NOMO-1 (cell line): ENCODE measurements at regions not wholly inside any gene's neighbourhood (a gene's known extent, or its start where the extent isn't known, plus 50 kb on each side); places are given as distances from the start of the nearest gene placed in this dataset.

Experiments used
- DNase-seq, 2 experiments: peaks; one replicate each; lab custom pipeline; 2025; ENCODE audit not compliant: unreplicated experiment in 2 of 2; lab: John Stamatoyannopoulos, UW

DNA sequence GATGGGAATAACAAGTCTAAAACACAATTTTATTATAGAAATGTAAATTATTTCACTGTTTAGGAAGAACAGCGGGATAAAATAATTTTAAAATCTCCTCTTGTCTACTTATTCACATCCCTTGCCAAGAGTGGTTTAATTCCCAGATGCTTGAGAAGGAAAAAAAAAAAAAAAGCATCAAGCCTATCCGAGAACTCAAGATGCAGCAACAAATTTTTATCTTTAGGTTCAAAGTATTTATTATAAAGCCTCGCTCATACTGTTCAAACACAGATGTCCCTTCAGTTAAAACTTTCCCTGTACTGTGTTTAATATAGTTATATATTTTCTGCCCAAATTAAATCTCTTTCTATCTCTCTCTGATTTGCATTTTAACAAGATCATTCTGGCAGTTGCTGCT, 1615.8 kb downstream of the PLA2G4A start:
- no peak for DNase-seq

DNA sequence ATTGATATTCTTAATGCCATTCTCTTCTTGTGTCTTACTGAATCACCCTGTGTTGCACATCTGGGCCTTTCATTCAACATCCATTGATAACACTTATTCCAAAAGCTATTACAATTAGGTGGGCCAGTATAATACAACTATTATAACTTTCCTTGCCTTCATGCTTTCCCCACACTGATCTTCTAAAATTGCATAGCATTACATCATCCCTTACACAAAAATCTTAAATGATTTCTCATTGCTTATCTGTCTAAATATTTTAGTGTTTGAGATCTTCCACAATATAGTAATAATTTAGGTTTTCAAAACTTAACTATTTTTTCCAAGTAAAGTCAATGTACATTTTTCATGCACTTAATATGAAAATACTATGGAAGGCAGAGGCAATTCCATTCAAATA, 1634.1 kb downstream of the PLA2G4A start:
- DNase-seq: no peak

DNA sequence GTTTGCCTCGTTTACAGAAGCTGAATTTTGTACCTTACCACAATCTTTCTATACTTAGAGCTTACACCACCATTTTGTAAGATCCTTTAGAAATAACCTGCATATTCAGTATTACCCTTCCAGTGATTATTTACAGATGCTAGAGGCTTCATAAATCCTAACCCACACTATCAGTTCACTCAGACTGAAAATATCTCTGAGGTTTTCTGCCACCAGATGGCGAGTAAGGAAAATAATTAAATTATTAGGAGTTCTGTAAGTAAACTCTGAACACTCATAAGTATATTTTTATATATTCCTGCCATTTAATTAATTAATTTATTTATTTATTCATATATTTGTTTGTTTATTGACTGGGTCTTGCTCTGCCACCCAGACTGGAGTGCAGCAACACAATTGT, 1635.2 kb downstream of the PLA2G4A start:
- DNase-seq: no peak

DNA sequence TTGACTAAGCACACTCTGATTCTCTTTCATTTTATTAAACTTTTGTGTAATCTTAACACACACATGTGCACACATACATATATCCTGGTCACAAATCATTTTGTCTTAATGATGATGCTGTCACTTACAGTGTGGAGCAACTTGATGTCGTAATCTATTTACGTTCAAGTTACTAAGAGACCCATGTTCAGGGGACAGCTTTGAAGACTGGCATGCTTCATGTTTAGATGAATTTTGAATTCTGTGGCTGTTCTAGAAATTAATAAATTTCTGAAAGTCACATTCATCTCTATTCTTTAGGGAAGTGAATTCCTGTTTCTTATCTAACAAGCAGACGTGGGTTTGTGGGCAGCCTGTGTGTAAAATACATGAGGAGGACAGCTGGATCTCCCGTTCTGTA, 1637.8 kb downstream of the PLA2G4A start:
- no peak for DNase-seq

DNA sequence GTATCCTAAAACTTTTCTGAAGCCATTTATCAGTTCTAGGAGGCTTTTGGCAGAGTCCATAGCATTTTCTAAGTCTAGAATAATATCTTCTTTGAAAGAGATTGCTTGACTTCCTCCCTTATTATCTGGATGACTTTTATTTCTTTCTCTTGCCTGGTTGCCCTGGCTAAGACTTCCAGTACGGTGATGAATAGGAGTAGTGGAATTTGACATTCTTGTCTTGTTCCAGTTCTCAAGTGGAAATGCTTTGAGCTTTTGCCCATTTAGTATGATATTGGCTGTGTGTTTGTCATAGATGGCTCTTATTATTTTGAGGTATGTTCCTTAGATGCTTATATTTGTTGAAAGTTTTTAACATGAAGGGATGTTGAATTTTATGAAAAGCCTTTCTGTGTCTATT, 1647.9 kb downstream of the PLA2G4A start:
- DNase-seq: no peak

DNA sequence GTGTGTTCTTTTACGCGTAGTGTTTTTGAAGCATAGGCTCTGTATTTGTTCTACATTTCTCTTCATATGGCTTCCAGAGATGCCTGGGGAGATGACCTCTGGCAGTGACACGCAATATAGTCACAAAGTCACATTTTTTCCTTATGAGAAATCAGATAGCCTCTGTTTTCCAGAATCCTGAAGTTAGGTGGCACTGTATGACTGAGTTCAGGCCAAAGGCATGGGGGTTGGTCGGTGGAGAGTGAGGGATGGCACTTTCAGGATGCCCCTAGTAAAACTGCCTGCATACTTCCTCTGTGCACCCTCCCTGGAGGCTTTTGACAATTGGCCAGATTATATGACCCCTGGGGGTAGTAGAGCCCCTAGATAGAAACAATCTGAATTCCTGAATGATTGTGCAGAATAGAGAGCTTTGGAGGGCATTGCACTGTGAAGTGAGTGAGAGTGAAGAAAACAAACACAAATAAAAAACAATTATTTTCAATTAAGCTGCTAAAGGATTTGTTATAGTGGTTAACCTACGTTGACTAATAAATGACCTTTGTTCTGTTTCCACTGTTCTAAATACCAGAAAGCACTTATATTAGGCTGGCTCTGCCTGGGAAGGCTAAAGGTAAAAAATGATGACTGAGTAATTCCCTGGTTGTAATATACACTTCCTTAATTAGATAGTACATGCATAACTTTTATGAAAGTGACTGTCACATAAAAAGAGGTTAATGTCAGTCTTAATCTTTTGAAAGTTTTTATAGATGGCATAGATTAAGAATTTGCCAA, 1660.8 kb downstream of the PLA2G4A start:
- no peak for DNase-seq

DNA sequence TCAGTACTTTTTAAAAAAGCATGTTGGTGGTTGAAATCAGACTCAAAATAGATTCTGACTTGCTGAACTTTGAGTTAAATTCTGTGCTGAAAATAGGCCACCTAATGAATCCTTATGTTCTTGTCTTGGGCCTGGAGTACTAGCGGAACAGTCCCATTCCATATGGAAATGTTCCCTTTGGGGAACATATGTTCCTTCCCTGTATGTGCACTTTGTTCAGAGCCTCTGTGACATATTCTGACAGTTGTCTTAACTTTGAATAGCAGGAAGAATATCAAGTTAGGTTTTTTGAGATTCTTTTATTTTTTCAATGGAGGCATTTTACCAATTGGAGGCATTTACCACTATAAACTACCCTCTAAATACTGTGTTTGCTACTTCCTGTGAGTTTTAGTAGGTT, 1667.8 kb downstream of the PLA2G4A start:
- DNase-seq: no peak

DNA sequence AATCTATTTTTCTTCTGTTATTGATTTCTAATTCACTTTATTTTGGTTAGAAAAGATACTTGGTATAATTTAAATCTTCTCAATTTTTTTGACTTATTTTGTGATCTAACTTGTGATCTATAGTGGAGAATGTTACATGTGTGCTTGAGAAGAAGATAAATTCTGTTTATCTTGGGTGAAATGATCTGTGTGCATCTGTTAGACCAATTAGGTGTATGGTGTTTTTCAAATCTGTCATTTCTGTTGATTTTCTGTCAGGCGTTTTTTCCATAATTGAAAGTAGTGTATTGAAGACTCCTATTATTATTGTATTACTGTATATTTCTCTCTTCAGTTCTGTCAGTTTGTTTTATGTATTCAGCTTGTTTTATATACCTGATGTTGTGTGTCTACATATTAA, 1668.3 kb downstream of the PLA2G4A start:
- DNase-seq: no peak

DNA sequence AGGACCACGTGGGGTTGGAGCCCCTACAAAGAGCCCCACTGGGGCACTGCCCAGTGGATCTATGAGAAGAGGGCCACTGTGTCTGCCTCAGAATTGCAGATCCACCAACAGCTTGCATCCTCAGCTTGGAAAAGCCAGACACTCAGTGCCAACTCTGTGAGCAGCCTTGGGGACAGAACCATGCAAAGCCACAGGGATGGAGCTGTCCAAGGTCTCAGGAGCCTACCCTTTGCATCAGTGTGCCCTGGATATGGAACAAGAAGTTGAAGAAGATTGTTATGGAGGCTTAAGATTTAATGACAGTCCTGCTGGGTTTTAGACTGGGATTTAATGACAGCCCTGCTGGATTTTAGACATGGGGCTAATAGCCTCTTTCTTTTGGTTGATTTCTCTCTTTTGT, 1670.9 kb downstream of the PLA2G4A start:
- DNase-seq: no peak

DNA sequence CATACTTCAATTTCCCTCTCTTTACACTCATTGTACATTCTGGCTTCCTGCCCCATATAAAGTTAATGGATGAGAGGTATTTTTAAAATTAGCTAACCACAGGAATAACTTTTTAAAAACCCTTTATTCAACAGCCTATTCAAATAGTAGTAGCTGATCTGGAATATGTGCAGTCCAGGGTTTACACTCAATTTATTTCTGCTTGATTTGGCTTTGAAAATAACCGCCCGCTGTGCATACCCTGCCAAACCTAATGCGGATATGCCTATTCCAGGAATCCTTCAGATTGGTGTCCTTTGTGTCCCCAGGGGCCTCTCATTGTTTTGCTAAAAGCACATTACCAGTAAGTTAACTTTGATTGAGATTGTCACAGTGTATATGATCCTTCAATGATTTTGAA, 1686.2 kb downstream of the PLA2G4A start:
- no peak for DNase-seq

DNA sequence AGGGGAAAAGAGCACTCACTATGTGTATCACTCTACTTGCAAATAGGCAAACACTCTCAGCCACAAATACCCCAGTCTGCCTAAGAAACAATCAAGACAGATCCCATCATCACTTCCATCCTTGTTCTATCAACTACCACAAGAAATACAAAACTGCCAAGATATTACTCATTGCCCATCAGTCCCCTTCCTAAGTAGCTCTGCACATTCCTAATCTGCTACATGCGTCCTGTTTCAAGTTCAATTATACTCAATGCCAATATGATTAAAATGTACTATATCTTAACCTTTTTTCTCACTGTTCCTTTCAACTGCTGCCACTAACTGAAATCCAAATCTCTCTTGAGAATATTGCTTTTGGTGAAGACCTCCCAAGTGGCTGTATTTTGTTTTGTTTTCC, 1688.4 kb downstream of the PLA2G4A start:
- DNase-seq: no peak

DNA sequence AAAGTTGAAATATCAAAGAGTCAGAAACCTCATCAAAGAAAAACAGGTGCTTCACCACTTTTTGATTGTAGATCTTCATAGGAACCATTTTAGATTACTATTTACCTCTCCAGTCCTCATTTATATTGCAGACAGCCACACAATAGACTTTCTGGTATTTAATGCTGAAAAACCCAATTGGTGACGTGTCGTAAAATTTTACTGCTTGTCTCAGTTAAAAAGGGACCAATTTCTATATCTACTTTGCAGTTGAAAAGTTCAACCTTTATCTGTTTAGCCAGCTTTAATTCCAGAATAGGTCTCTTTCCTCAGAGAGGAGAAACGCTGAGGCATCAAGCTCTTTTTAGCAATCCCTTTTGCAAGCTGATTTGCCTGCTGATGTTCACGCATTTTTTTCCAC, 1722.4 kb downstream of the PLA2G4A start:
- no peak for DNase-seq

DNA sequence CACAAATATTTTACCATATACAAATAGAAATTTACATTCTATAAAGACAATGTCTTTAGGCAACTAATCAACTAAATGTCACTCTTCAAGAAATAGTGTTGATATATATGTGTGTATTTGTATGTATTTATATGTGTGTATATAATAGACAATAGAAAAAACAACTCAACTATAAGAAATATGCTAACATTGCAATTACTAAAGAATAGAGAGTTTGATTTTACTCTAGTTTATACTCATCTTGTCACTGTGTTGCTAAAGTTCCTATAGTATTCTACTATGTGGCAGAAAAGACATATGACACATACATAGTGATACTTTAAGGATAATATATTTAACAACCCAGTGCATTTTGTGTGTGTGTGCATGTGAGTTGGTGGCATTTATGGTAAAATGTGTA, 1728.3 kb downstream of the PLA2G4A start:
- no peak for DNase-seq

DNA sequence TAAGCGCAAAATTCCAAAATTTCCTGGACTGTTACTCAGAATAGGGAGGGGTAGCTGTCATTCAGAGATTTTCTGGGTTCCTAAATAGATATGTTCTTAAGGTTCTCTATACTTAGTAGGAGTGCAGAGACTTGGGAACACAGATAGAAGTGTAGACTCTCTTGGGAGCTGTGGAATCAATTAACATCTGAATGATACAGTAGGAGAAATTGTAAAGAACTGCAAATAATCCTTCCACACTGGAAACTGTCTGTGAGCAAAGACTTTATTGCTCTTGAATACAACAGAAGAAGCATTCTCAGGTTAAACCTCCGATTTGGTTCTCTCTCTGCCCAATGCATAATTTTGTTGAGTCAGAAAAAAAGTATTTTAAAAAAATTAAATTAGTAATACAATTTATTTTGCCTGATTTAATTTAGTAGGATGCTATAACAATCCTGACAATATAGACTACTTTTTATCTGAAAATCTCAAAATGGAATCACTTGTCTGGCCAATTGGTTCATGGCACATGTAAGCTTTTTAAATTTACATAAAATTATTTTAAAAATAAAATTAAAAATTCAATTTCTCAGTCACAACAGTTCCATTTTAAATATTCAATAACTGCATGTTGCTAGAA, 1754.3 kb downstream of the PLA2G4A start:
- DNase-seq: no peak

DNA sequence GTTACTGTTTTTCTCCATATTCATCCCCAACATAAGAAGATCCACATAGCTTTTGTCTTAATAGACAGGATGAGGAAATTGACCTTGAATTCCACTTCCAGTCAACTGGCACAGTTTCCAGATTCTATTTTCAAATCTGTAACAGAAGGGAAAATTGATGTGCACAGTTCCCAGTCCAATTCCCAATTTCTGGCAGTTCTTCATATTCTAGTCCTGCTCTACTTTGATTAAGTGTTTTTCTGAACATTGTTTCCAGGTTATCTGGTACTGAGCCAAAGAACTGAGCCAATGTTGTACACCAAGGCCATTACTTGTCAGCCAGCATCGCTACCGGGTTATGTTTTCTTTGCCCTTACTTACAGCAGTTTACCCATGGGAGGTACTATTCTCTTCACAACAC, 1755.4 kb downstream of the PLA2G4A start:
- no peak for DNase-seq

DNA sequence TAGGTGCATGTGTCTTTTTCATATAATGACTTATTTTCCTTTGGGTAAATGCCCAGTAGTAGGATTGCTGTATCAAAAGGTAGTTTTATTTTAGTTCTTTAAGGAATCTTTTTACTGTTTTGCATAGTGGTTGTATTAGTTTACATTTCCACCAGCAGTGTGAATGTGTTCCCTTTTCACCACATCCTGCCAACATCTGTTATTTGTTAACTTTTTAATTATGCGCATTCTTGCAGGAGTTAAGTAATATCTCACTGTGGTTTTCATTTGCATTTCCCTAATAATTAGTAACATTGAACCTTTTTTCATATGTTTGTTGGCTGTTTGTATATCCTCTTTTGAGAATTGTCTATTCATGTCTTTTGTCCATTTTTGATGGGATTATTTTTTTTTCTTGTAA, 1761.9 kb downstream of the PLA2G4A start:
- DNase-seq: no peak

DNA sequence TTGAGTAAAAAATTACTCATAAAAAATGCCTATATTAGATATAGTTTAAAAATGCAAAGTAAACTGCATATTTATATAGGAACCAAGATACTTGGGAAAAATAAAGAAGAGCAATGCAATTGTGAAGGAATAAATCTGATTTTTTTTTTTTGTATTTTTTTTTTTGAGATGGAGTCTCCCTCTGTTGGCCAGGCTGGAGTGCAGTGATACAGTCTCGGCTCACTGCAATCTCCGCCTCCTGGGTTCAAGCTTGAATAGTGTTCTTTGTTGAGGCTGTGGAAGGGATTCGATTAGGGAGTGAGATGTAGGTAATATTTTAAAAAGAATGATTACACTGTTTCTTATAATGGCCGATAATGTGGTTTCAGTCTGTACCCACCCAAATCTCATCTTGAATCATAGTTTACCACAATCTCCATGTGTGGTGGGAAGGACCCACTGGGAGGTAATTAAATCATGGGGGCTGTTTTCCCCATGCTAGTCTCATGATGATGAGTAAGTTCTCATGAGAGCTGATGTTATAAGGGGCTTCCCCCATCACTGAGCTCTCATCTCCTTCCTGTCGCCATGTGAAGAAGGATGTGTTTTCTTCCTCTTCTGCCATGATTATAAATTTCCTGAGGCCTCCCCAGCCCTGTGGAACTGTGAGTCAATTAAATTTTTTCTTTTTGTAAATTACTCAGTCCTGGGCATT, 1765.9 kb downstream of the PLA2G4A start:
- DNase-seq: no peak

DNA sequence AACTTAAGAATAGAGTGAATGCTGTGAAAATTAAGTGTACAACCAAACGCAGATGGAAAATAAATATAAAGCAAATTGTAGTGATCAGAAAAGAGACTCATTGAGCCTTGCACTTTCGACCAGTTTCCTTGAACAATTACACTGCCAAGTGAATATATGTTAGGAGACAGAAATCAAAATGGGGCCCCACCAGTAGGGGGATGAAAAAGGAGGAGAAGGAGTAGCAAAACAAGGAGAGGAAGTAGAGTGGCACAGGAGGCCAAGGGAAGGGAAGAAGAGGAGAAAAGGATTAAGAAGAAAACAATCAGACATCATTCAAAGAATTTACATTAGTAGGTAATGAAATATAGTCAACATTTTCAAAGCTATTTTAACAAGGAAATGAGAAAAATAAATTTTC, 1770.6 kb downstream of the PLA2G4A start:
- no peak for DNase-seq

DNA sequence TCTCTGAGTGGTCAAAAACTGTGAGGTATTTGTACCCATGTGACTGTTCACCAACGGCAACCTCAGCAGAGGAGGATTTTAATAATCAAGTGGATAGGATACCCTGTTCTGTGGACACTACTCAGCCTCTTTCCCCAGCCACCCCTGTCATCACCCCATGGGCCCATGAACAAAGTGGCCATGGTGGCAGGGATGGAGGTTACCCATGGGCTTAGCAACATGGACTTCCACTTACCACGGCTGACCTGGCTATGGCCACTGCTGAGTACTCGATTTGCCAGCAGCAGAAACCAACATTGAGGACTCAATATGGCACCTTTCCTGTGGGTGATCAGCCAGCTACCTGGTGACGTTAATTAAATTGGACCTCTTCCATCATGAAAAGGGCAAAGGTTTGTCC, 1782.7 kb downstream of the PLA2G4A start:
- DNase-seq: no peak

DNA sequence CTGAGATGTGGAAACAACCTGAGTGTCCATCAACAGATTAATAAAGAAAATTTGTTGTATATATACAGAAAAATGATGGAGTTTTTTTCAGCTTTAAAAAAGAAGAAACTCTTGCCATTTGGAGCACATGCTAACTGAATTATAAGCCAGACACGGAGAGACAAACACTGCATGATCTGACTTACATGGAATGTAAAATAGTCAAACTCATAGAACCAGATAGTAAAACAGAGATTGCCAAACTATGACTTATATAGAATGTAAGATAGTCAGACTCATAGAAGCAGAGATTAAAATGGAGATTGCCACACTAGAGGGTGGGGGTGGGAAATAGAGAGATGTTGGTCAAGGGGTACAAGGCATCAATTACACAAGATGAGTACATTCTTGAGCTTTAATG, 1786.6 kb downstream of the PLA2G4A start:
- DNase-seq: no peak

DNA sequence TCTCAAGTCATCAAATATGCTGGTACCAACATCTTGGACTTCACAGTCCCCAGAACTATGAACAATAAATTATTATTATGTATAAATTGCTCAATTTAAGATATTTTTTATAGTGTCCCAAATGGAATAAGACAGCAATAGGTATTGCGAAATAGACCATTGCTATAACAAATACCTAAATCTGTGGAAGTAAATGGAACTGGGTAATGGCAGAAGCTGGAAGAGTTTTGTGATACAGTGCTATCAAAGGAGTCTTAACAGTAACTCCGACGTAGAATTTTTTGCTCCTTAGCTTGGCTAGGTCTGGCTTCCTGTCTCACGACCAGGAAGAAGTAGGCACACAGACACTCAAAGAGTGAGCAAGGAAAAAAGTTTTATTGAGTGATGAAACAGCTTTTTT, 1791.5 kb downstream of the PLA2G4A start:
- DNase-seq: no peak

DNA sequence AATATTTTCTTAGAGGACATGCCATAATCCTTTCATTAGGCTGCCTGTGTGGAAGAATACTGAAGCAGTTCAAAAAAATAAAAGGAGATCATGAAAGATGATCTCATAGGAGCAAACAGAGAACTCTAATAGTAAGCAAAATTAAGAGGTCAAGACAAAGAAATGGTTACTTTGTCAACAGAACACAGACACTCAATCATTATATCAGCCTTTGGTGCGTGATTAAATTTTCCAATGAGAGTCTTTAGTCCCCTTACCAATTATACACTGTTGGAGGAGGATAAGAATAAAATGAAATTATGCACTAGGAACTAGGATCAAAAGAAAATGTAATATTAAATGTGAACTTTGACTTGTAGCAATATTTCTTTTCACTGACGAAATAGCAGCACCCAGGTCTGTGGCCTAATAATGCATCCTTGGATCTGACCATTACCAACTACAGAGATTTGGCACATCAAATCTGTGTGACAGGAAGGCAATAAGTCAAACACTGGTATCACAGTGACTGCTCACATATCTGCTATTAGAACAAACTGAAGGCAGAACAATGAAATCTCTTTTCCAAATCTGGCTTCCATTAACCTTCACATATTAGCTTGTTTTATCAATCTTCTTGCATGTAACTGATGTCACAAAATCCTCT, 1812.9 kb downstream of the PLA2G4A start:
- DNase-seq: no peak
